ENCODE measurements at regions not wholly inside any gene's neighbourhood (a gene's known extent, or its start where the extent isn't known, plus 50 kb on each side); places are given as distances from the start of the nearest gene placed in this dataset.

DNA sequence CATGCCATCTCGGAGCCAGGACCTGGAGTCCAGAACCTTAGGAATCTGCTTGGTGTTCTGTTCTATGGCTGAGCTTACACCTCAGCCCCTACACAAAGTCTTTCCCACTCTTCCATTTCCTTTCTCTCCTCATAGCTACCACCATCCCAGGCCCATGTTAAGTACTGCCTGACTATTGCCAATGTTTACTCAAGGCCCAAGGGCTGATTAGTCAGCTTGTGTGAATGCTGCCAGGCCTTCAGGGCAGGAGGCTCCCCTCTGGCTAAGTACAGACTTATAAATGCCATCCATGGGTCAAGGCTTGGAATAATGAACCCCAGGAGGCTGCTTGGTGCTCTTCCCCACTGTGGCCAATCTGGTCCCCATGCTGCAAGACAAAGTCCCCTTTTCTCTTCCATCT is 411.6 kb upstream of the MAGEB18 start:
- Mint-ChIP-seq H3K4me3 (no peak overlapping the region), H3K27me3 (ENCODE audit: low read depth, poor library complexity) (peaks cover 3% of the 10 kb centered on the region), H3K27ac (no peak overlapping the region), H3K4me1 (no peaks in the 10 kb centered on the region), H3K36me3 (ENCODE audit: low read depth) (no peaks in the 10 kb centered on the region), H3K9me3 (peaks cover 28% of the 10 kb centered on the region)
- TF ChIP-seq, protein P1, sequence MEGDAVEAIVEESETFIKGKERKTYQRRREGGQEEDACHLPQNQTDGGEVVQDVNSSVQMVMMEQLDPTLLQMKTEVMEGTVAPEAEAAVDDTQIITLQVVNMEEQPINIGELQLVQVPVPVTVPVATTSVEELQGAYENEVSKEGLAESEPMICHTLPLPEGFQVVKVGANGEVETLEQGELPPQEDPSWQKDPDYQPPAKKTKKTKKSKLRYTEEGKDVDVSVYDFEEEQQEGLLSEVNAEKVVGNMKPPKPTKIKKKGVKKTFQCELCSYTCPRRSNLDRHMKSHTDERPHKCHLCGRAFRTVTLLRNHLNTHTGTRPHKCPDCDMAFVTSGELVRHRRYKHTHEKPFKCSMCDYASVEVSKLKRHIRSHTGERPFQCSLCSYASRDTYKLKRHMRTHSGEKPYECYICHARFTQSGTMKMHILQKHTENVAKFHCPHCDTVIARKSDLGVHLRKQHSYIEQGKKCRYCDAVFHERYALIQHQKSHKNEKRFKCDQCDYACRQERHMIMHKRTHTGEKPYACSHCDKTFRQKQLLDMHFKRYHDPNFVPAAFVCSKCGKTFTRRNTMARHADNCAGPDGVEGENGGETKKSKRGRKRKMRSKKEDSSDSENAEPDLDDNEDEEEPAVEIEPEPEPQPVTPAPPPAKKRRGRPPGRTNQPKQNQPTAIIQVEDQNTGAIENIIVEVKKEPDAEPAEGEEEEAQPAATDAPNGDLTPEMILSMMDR (IDR thresholded peaks at IDR 0.05) = no peak
- DNase-seq = no peak

DNA sequence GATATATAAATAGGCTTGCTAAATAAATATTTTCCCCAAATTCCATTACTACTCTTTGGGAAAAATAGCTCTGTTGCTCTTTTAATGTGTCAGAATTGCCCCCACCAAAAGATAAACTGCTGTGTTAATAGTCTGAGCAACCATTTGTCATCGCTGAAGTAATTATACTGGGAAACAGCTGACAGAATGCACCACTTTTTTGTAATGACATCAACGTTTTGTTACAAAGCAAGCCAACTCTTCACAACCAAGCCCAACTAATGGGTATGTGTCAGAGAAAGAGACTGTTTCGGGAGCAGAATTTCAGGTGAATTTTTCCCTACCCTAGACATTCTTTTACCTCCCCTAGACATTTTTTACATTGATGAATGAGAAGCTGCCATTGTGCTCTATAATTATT is 405.0 kb upstream of the MAGEB18 start:
- no peaks in the 10 kb centered on the region for H3K27me3 Mint-ChIP-seq (ENCODE audit: low read depth, poor library complexity)
- H3K9me3 Mint-ChIP-seq = peaks cover 26% of the 10 kb centered on the region
- TF ChIP-seq, protein P1 (IDR thresholded peaks at IDR 0.05) = no peak
- H3K36me3 Mint-ChIP-seq (ENCODE audit: low read depth) = no peaks in the 10 kb centered on the region
- no peak for DNase-seq
- H3K27ac Mint-ChIP-seq = no peak overlapping the region
- H3K4me3 Mint-ChIP-seq = no peak overlapping the region
- no peaks in the 10 kb centered on the region for H3K4me1 Mint-ChIP-seq

DNA sequence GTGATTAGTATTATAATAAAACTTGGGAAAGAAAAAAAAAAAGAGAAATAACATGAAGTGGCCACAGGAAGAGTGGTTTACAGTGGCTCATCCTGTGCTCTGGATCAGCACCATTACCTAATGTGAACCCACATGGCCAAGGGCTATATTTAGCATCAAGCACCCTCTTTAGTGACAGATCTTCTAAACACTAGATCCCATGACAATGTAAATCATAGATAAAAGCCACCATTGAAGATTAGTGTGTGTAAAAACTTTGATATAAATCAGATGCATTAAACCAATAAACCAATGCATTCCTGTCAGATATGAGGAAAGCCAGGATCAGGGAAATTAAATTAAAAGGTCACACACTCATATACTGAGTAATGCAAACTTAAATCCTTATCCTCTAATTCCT is 400.6 kb upstream of the MAGEB18 start:
- peaks cover 17% of the 10 kb centered on the region for H3K9me3 Mint-ChIP-seq
- no peaks in the 10 kb centered on the region for H3K27me3 Mint-ChIP-seq (ENCODE audit: low read depth, poor library complexity)
- no peak for DNase-seq
- H3K4me1 Mint-ChIP-seq = no peaks in the 10 kb centered on the region
- no peak overlapping the region for H3K4me3 Mint-ChIP-seq
- TF ChIP-seq, protein P1 (IDR thresholded peaks at IDR 0.05) = no peak
- no peak overlapping the region for H3K27ac Mint-ChIP-seq
- H3K36me3 Mint-ChIP-seq (ENCODE audit: low read depth) = no peaks in the 10 kb centered on the region

DNA sequence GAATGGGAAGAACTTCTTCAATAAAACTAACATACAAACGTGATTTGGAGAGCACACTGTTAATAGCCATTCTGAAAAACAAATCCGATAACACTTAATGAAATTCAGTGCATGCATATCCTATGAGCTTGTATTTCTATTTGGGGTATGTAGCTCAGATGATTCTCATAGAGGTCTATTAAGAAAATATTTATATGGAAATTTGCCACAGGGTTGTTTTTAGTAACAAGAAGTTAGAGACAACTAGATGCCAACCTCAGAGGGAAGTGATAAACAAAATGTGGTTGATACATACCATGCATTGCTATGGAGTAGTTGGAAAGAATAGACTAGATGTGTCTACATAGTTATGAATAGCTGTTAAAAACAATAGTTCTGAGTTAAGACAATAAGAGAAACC is 395.8 kb upstream of the MAGEB18 start:
- TF ChIP-seq, protein P1 (IDR thresholded peaks at IDR 0.05) = no peak
- H3K27ac Mint-ChIP-seq = no peak overlapping the region
- no peak overlapping the region for H3K4me3 Mint-ChIP-seq
- no peaks in the 10 kb centered on the region for H3K27me3 Mint-ChIP-seq (ENCODE audit: low read depth, poor library complexity)
- H3K4me1 Mint-ChIP-seq = no peaks in the 10 kb centered on the region
- peaks cover 17% of the 10 kb centered on the region for H3K9me3 Mint-ChIP-seq
- DNase-seq = no peak
- no peaks in the 10 kb centered on the region for H3K36me3 Mint-ChIP-seq (ENCODE audit: low read depth)

DNA sequence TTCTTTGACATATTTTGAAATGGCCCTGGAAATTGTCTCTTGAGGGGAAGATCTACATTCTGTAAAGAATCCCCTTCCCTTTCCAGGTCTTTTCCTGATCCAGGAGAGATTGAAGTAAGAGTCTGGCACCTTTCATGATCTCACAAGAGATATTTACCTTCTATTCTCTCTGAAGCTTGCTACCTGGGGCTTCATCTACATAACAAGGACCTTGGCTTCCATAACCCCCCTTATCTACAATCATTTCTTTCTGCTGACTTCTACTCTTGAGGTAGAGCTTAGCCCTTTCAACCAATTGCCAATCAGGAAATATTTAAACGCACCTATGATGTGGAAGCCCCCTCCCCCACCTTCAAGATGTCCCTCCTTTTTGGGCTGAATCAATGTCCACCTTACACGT is 383.7 kb upstream of the MAGEB18 start:
- H3K27me3 Mint-ChIP-seq (ENCODE audit: low read depth, poor library complexity) = no peaks in the 10 kb centered on the region
- no peak for DNase-seq
- no peaks in the 10 kb centered on the region for H3K4me1 Mint-ChIP-seq

DNA sequence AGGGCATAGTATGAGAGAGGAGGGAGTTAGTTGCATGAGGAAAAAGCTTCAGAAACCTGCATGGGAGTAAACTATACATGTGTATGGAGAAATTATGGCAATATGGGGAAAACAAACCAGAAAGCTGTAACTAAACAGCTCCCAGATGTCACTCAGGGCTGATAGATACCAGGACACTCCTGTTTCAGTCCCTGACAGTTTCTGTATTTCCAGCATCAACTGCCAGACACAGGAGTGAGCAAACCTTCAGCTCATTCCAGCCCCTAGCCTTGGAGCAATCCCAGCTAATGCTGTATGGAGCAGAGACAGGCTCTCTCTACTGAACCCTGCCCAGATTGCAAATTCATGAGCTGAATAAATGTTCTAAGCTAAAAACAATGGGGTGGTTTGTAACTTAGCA is 382.9 kb upstream of the MAGEB18 start:
- Mint-ChIP-seq H3K4me1 (no peaks in the 10 kb centered on the region), H3K27ac (no peak overlapping the region), H3K27me3 (ENCODE audit: low read depth, poor library complexity) (no peaks in the 10 kb centered on the region), H3K9me3 (peaks cover 12% of the 10 kb centered on the region), H3K4me3 (no peak overlapping the region), H3K36me3 (ENCODE audit: low read depth) (no peaks in the 10 kb centered on the region)
- no peak for DNase-seq
- TF ChIP-seq, protein P1 (IDR thresholded peaks at IDR 0.05) = no peak

More for the DNA sequence above, 383.7 kb upstream of the MAGEB18 start:
- Mint-ChIP-seq H3K36me3 (ENCODE audit: low read depth) (no peaks in the 10 kb centered on the region), H3K4me3 (no peak overlapping the region), H3K27ac (no peak overlapping the region), H3K9me3 (peaks cover 17% of the 10 kb centered on the region)
- TF ChIP-seq, protein P1 (IDR thresholded peaks at IDR 0.05) = no peak

Data from nephron progenitor cell (in vitro differentiated cells).